ENCODE measurements at regions not wholly inside any gene's neighbourhood (a gene's known extent, or its start where the extent isn't known, plus 50 kb on each side); places are given as distances from the start of the nearest gene placed in this dataset.
"Not testable (repeated sequence)": the region's sequence is repeated elsewhere in the genome, so short reads cannot be mapped to it uniquely, and the experiment has no call there.

DNA sequence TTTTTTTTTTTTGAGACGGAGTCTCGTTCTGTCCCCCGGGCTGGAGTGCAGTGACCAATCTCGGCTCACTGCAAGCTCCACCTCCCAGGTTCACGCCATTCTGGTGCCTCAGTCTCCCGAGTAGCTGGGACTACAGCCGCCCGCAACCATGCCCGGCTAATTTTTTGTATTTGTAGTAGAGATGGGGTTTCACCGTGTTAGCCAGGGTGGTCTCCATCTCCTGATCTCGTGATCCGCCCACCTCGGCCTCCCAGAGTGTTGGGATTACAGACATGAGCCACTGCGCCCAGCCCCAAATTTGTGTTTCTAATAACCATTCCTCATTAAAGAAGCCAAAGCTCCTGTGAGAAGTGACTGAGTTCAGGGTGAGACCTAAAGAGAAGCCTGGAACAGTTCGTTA lies 1906.9 kb downstream of the PCDH9 start:
- DNase-seq (ENCODE audit: low read depth, low spot score); H3K27me3 ChIP-seq (ENCODE audit: insufficient read depth, low read length); H3K4me2 ChIP-seq (ENCODE audit: low read length); H3K4me1 ChIP-seq (ENCODE audit: control insufficient read depth in 1 of 2, insufficient read depth in 2 of 2, low read length in 2 of 2); H4K20me1 ChIP-seq (ENCODE audit: insufficient read depth); H3K9me2 ChIP-seq (ENCODE audit: insufficient read depth); CTCF ChIA-PET; ATAC-seq; H3K4me3 ChIP-seq (replicated peaks in 1 of 2; ENCODE audit: low read depth in 1 of 2, low read length in 2 of 2); RAD21 ChIA-PET (ENCODE audit: low non-redundant PET in 1 of 2, low total read pairs in 2 of 2, uncharacterized antibody in 2 of 2, unreplicated experiment in 2 of 2); BruUV-seq (replicated peaks); POLR2A ChIA-PET; H3K9me3 ChIP-seq (ENCODE audit: control insufficient read depth in 1 of 2, insufficient read depth in 1 of 2, low read depth in 1 of 2, low read length in 2 of 2); H2AFZ ChIP-seq (ENCODE audit: low read depth, low read length, poor library complexity, severe bottlenecking); H3K9ac ChIP-seq (ENCODE audit: low read length); intact Hi-C loops (cut with micrococcal nuclease); H3K27ac ChIP-seq (ENCODE audit: low read depth, low read length); H3K79me2 ChIP-seq (ENCODE audit: insufficient read depth, low read length); H3K36me3 ChIP-seq (ENCODE audit: control insufficient read depth in 1 of 2, insufficient read depth in 2 of 2, low read length in 2 of 2): not testable (repeated sequence)

DNA sequence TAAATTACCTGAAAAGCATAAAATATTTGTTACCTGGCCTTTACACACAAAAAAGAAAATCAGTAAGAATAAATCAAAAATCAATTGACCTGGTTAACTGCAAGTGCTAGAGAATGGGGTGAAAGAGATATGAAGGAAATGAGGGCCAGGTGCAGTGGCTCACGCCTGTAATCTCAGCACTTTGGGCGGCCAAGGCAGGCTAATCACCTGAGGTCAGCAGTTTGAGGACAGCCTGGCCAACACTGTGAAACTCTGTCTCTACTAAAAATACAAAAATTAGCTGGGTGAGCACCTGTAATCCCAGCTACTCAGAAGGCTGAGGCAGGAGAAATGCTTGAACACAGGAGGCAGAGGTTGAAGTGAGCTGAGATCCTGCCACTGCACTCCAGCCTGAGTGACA lies 1908.7 kb downstream of the PCDH9 start:
- DNase-seq (ENCODE audit: low read depth, low spot score); CTCF ChIA-PET; RAD21 ChIA-PET (ENCODE audit: low non-redundant PET in 1 of 2, low total read pairs in 2 of 2, uncharacterized antibody in 2 of 2, unreplicated experiment in 2 of 2); H3K4me3 ChIP-seq (replicated peaks in 1 of 2; ENCODE audit: low read depth in 1 of 2, low read length in 2 of 2); H3K36me3 ChIP-seq (ENCODE audit: control insufficient read depth in 1 of 2, insufficient read depth in 2 of 2, low read length in 2 of 2); H3K9me2 ChIP-seq (ENCODE audit: insufficient read depth); intact Hi-C loops (cut with micrococcal nuclease); H3K9ac ChIP-seq (ENCODE audit: low read length); ATAC-seq; BruUV-seq (replicated peaks); POLR2A ChIA-PET; H4K20me1 ChIP-seq (ENCODE audit: insufficient read depth); H3K9me3 ChIP-seq (ENCODE audit: control insufficient read depth in 1 of 2, insufficient read depth in 1 of 2, low read depth in 1 of 2, low read length in 2 of 2); H3K4me2 ChIP-seq (ENCODE audit: low read length); H3K27ac ChIP-seq (ENCODE audit: low read depth, low read length); H2AFZ ChIP-seq (ENCODE audit: low read depth, low read length, poor library complexity, severe bottlenecking); H3K27me3 ChIP-seq (ENCODE audit: insufficient read depth, low read length); H3K4me1 ChIP-seq (ENCODE audit: control insufficient read depth in 1 of 2, insufficient read depth in 2 of 2, low read length in 2 of 2); H3K79me2 ChIP-seq (ENCODE audit: insufficient read depth, low read length): not testable (repeated sequence)

DNA sequence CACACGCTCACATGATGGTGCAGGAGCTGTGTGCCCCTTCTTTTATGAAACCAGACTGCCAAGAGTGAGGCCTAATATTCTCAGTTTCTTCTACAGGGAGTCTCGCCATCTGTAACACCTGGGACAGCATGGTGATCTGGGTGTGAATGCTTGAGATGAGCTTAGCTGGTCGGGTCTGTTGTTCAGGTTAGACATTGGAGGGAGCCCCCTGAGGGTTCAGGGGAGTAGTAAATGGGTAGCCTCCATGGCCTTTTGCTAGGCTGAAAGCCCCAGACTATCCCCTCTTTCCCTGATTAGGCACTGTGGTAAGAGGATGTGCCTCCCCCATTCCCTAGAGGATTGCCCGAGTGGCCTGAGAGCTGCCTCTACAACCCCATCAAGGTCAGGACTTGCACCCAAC lies 1916.1 kb downstream of the PCDH9 start:
- no peak for TF ChIP-seq ELF1 (IDR thresholded peaks at IDR 0.05; ENCODE audit: borderline replicate concordance, low read depth)
- no peaks in the 10 kb centered on the region for H3K9me2 ChIP-seq (ENCODE audit: insufficient read depth)
- H4K20me1 ChIP-seq (ENCODE audit: insufficient read depth), result no peaks in the 10 kb centered on the region
- BruUV-seq (replicated peaks), result no TSS peak
- ChIA-PET CTCF (no interaction called here), POLR2A (no interaction called here), RAD21 (ENCODE audit: low non-redundant PET in 1 of 2, low total read pairs in 2 of 2, uncharacterized antibody in 2 of 2, unreplicated experiment in 2 of 2) (no interaction called here)
- H3K27ac ChIP-seq (ENCODE audit: low read depth, low read length), result no peak overlapping the region
- no peaks in the 10 kb centered on the region for H3K79me2 ChIP-seq (ENCODE audit: insufficient read depth, low read length)
- no peak overlapping the region for H3K4me3 ChIP-seq (replicated peaks in 1 of 2; ENCODE audit: low read depth in 1 of 2, low read length in 2 of 2)
- H3K9ac ChIP-seq (ENCODE audit: low read length), result no peak overlapping the region
- H3K36me3 ChIP-seq (ENCODE audit: control insufficient read depth in 1 of 2, insufficient read depth in 2 of 2, low read length in 2 of 2), result no peaks in the 10 kb centered on the region
- H3K4me1 ChIP-seq (ENCODE audit: control insufficient read depth in 1 of 2, insufficient read depth in 2 of 2, low read length in 2 of 2), result no peaks in the 10 kb centered on the region
- intact Hi-C loops (cut with micrococcal nuclease), result no loop called here
- ATAC-seq, result no peak
- H3K27me3 ChIP-seq (ENCODE audit: insufficient read depth, low read length), result no peaks in the 10 kb centered on the region
- H3K9me3 ChIP-seq (ENCODE audit: control insufficient read depth in 1 of 2, insufficient read depth in 1 of 2, low read depth in 1 of 2, low read length in 2 of 2), result no peaks in the 10 kb centered on the region
- no peak for DNase-seq (ENCODE audit: low read depth, low spot score)
- no peak overlapping the region for H3K4me2 ChIP-seq (ENCODE audit: low read length)
- H2AFZ ChIP-seq (ENCODE audit: low read depth, low read length, poor library complexity, severe bottlenecking), result no peak overlapping the region

Data from HCT116 (cell line).